GM21576 (cell line): ENCODE measurements at regions not wholly inside any gene's neighbourhood (a gene's known extent, or its start where the extent isn't known, plus 50 kb on each side); places are given as distances from the start of the nearest gene placed in this dataset.
"Not testable (repeated sequence)": the region's sequence is repeated elsewhere in the genome, so short reads cannot be mapped to it uniquely, and the experiment has no call there.

Source experiments
- ATAC-seq: cut with Tn5 transposase; IDR thresholded peaks from one replicate; pipeline ENCODE4 v1.9.1; 2021; ENCODE audit warnings: mild to moderate bottlenecking, moderate library complexity; ENCODE audit not compliant: unreplicated experiment

- ATAC-seq, result no peak
Observed at GRCh38 chr2:196515608-196516007, 123.9 kb upstream of the CCDC150 start.

- ATAC-seq, result no peak
Observed at GRCh38 chr2:196516564-196516963, 123.0 kb upstream of the CCDC150 start.

- ATAC-seq, result no peak
Observed at GRCh38 chr2:196520605-196521004, 118.9 kb upstream of the CCDC150 start.

GRCh38 chr2:196526981-196527725 lies 112.4 kb upstream of the CCDC150 start:
- ATAC-seq, result not testable (repeated sequence)

- ATAC-seq, result no peak
Observed at GRCh38 chr2:196528486-196529223, 110.9 kb upstream of the CCDC150 start.

GRCh38 chr2:196530910-196531309 lies 108.6 kb upstream of the CCDC150 start:
- ATAC-seq, result no peak

- ATAC-seq, result no peak
Observed at GRCh38 chr2:196533772-196534397, 105.6 kb upstream of the CCDC150 start.

GRCh38 chr2:196534495-196534894 lies 105.0 kb upstream of the CCDC150 start:
- no peak for ATAC-seq

GRCh38 chr2:196535061-196535460 lies 104.5 kb upstream of the CCDC150 start:
- no peak for ATAC-seq

- ATAC-seq, result no peak
Observed at GRCh38 chr2:196535742-196536141, 103.8 kb upstream of the CCDC150 start.

GRCh38 chr2:196537311-196537710 lies 102.2 kb upstream of the CCDC150 start:
- ATAC-seq, result no peak

- no peak for ATAC-seq
Observed at GRCh38 chr2:196538189-196538588, 101.3 kb upstream of the CCDC150 start.

- ATAC-seq, result no peak
Observed at GRCh38 chr2:196538646-196539045, 100.9 kb upstream of the CCDC150 start.

GRCh38 chr2:196544906-196545433 lies 94.5 kb upstream of the CCDC150 start:
- ATAC-seq, result no peak

GRCh38 chr2:196546151-196546919 lies 93.2 kb upstream of the CCDC150 start:
- no peak for ATAC-seq

- ATAC-seq, result no peak
Observed at GRCh38 chr2:196549052-196549451, 90.5 kb upstream of the CCDC150 start.

GRCh38 chr2:196551014-196551413 lies 88.5 kb upstream of the CCDC150 start:
- no peak for ATAC-seq

- no peak for ATAC-seq
Observed at GRCh38 chr2:196555161-196555560, 84.4 kb upstream of the CCDC150 start.

GRCh38 chr2:196555726-196556125 lies 83.8 kb upstream of the CCDC150 start:
- no peak for ATAC-seq

GRCh38 chr2:196558497-196558896 lies 81.0 kb upstream of the CCDC150 start:
- no peak for ATAC-seq

GRCh38 chr2:196563876-196564275 lies 75.6 kb upstream of the CCDC150 start:
- no peak for ATAC-seq
